GM18951 (cell line): ENCODE measurements at regions not wholly inside any gene's neighbourhood (a gene's known extent, or its start where the extent isn't known, plus 50 kb on each side); places are given as distances from the start of the nearest gene placed in this dataset.

Source experiments
- POLR2A ChIP-seq: IDR thresholded peaks from 4 replicates; pipeline ENCODE4 v1.6.1; 2011; ENCODE audit warnings: mild to moderate bottlenecking; ENCODE audit not compliant: insufficient read length, insufficient read depth; ENCODE audit errors: extremely low read depth
- in situ Hi-C: fragments of 300-500 bp; cut with MboI; formaldehyde crosslinking; loops from one replicate; pipeline ENCODE4 v1.12.0; 2022; ENCODE audit warnings: low sequenced_read_pairs, mixed read lengths, inconsistent platforms; ENCODE audit not compliant: unreplicated experiment

DNA sequence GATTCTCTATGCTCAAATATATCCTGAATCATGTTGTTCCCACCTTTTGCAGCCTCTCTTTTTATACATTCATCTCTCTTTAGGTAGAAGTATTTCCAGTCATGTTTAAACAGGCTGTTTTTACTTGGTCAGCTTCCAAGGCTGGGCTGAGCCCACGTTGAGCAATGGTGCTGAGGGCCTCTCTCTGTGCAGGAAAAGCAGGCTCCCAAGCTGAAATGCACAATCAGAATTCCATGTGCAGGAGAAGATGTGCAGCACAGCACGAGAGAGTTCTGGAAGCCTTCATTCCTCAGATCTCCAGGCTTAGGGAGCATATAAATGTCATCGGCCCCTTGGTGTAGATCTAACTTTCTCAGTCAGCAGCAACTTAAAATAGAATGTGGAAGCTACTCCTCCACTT, 588.5 kb downstream of the TNS3 start:
- TF ChIP-seq POLR2A, result no peak
- in situ Hi-C loops, result no loop called here

DNA sequence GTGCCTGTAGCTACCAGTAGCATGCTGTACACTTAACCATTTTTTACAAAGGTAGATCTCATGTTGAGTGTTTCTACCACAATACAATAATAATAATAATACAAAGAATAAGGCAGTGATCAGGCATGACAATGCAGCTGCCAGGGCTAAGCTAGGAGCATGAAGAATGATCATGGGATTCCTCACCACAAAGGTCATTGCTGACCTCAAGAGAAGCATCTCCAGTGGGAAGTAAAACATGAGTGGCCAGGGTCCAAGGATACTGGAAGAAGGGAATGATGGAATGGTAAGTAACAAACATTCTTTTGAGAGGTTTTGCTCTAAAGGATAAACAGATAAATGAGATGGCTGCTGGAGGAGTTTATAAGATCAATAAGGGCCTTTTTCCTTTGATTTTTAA, 591.1 kb downstream of the TNS3 start:
- TF ChIP-seq POLR2A, result no peak
- in situ Hi-C loops, result no loop called here

DNA sequence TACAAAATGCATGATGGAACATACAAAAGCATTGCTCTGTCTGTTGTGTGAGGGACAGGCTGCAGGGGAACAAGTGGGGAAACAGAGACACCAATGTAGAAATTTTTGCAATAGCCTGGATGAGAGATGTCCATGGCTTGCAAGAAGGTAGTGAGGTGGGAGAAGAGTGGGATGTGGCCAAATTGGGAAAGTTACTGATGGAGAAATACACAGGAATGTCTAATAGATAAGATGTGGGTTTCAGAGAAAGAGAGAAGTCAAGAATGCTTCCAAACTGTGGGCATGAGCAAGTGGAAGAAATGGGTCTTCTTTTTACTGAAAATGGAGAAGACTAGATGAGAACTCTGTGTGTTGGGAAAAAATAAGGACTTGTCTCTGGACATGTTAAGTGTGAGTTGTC, 592.7 kb downstream of the TNS3 start:
- in situ Hi-C loops, result no loop called here
- TF ChIP-seq POLR2A, result no peak

DNA sequence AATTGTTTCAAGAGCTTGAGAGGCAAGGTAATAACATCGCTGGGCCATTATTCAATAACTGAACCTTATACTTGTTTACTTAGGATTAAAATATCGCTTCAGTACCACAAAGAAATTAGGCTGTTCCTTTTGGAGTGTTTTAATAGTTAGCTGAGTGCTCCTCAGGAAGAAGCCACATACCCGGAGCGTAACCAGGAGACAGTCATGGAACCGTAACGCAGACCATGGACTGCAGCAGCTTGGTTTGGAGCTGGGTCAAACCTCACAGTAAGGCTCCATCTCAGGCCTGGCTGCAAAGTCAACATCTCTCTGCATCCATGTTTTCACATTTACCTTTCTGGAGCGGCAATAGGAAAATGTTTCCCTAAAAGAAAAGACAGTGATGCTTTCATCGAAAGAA, 599.0 kb downstream of the TNS3 start:
- no peak for TF ChIP-seq POLR2A
- in situ Hi-C loops, result no loop called here

DNA sequence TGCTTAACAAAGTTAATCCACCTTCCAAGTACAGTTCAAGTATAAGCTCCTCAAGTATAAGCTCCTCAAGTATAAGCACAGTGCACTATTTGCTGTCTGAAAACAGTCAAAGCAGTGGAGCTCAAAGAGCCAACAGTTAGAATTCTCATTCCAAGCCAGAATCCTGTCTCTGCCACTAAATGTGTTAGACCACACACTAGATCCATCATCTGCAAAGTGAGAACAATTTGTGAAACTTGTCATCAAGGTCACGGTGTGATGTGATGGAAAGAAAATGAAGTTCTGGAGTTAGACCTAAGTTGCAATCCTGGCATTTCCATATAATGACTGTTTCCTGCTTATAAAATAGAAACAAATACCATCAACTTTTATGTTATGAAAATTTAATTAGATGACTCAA, 602.5 kb downstream of the TNS3 start:
- no peak for TF ChIP-seq POLR2A
- in situ Hi-C loops, result no loop called here

DNA sequence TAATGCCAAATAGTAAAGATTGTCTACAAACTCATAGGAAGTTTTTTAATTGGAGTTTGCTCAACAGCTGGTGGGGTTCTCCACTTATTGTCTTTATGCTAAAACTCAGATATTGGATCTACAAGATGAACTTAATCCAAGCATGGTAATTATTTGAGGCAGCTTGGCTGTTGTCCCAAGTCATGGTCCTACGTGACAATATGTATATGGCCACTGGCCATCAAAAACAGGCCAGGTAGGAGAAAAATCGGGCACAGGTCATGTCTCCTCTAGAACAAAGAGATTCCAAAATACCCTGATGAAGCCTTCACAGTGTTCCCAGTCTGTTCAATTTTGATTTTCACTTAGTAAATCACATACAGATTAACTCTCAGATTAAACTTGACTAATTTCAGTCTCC, 606.4 kb downstream of the TNS3 start:
- in situ Hi-C loops, result no loop called here
- no peak for TF ChIP-seq POLR2A

DNA sequence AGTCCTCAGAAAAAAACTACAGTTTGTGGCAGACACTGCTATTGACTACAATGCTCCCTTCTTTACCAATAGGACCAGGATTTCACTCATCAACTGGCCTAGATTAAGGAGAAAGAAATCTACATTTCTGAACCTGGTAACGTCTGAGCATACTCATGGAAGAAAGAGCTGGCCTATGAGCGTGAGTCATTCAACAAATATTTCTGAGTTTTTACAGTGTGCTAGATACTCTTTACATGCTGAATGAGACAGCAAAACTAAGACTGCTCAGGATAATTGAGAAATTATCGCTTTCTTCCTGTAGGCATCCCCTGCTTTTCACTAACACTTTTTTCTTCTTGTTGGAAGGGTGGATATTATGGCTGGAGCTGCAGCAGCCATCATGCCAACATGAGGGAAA, 609.7 kb downstream of the TNS3 start:
- TF ChIP-seq POLR2A, result no peak
- in situ Hi-C loops, result no loop called here

DNA sequence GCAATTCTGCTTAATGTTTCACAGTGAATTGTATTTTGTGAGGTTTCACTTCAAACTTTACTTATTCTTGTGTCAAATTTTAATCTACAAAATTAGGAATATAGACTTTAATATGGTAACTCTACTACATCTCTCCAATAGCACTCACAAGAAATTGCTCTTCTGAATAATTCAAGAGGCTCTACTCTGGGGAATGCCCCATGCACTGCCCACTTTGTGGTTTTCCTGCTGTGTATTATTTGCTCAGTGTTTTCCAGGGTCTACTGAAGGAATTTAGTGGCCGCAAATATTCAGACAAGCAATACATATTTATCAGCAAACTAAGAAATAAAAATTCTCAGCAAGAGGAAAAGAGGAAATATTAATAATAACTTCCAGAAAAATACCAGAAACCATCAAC, 611.4 kb downstream of the TNS3 start:
- in situ Hi-C loops, result no loop called here

DNA sequence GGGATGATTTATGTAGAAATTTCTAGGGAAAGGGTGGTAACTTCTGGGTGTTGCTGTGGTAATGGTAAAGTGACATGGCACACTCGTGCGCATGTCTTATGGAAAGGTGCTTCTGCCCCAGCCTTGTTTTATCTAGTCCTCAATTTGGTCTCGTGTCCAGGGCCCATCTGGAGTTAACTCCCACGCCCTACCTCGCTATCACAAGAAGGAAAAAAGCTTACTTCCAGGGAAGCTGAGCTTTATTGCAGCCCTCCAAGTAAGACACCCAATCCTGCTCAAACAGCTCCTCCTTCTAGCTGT, 611.8 kb downstream of the TNS3 start:
- TF ChIP-seq POLR2A, result no peak

More for the DNA sequence above, 611.4 kb downstream of the TNS3 start:
- no peak for TF ChIP-seq POLR2A

DNA sequence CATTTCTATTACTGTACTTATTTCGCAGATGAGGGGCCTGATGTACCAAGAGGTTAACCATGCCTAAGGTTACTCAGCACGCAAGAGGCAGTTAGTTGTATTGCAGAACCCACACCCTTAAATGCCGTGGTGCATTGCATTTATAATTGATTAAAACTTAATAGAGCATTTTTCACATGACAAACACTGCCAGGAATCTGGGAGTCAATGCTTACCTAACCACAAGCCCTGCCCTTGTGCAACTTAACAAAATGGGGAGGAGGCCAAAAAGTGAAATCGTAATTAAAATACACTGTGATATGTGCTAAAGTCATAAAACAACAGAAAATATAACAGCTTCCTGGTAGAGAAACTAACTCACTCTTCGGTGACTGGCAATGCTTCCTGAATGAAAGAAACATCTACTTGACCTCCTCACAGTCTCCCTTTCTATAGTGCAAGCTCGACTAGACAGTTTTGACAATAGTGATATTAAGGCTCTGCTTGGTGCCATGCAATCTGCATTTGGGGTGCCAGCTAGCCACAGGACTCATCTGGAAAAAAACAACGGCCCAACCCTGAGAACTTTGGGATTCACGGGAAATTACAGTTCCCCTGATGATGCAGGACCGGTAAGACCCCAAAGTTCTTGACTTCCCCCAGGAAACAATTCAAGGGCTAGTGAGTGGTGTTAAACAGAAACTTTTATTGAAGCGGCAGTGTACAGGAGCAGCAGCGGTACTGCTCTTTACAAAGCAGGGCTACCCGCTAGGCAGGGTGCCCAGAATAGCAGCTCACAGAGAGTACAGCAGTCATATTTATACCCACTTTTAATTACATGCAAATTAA, 612.4 kb downstream of the TNS3 start:
- in situ Hi-C loops, result no loop called here
- TF ChIP-seq POLR2A, result no peak

More for the DNA sequence above, 611.8 kb downstream of the TNS3 start:
- in situ Hi-C loops, result no loop called here

DNA sequence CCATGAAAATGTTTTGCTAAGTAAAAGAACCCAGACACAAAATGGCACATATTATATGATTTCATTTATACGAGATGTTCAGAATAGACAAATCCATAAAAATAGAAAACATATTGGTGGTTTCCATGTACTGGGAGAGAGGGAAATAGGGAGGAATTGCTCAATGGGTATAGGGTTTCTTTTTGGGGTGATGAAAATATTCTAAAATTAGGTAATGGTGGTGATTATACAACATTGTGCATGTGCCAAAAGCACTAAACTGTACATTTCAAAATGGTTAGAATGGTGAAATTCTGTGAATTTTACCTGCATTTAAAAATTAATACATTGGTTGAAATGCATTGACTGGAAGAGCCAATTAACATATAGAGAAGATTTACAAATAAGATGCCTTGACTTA, 613.9 kb downstream of the TNS3 start:
- TF ChIP-seq POLR2A, result no peak
- in situ Hi-C loops, result no loop called here

DNA sequence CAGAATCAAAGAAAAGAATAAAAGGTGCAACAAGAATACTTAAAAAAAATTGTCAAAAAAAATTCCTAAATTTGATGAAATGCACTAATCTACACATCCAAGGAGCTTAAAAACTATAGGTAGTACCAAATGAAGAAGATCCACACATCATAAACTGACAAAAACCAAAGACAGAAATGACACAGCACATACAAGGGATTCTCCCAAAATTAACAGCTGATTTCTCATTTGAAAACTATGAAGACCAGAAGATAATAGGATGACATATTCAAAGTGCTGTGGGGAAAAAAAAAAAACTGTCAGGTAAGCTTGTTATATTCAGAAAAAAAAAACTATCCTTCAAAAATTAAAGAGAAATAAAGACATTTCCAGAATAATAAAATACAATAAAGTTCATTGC, 618.2 kb downstream of the TNS3 start:
- TF ChIP-seq POLR2A, result no peak
- in situ Hi-C loops, result no loop called here

DNA sequence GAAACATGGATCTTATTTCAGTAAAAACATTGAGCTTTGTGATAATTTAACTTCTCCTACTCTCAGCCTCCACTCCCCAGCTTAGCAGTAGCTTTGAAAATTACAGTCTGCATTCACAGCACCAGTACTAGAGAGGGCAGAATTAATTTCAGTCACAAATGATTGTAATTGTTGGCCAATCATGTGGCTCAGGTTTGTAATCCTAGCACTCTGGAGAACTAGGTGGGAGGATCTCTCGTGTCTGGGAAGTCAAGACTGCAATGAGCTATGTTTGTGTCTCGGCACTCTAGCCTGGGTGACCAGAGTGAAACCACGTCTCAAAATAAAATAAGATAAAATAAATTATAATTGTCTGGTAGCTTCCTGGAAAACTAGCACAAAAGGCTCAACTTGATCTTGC, 620.9 kb downstream of the TNS3 start:
- in situ Hi-C loops, result no loop called here

DNA sequence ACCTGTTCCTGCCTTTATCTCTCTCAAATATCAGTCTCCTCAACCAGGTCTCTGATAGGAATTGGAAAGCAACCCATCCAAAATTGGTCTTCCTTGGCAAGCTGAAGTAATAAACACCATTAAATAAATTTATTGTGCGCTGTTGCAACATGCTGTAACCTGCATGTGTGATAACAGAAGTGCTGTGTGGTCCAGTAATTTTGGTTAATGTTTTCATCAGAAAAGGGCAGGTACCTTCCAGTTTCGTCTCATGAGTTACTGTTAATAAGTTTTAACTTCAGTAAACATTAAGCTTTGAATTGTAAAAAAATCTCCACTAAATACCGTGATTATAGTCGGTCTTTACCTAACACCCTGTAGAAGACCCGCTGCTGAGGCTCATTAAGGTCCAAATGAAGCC, 624.7 kb downstream of the TNS3 start:
- no peak for TF ChIP-seq POLR2A

More for the DNA sequence above, 620.9 kb downstream of the TNS3 start:
- TF ChIP-seq POLR2A, result no peak

DNA sequence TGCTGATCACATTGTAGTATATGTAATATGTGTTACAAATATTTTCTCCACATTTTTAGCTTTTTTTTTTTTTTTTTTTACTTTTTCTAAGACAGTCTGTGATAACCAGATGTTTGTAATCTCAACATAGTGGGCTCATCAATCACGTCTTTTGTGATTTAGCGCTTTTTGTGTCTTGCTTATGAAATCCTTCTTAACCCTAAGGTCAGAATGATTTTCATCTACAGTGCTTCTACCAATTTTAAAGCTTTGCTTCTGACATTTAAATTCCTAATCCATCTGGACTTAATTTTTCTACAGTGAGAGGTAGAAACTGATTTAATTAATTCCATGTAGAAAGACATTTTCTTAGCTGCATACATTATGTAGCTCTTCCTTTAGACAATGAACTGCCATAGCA, 626.4 kb downstream of the TNS3 start:
- in situ Hi-C loops, result no loop called here
- TF ChIP-seq POLR2A, result no peak

More for the DNA sequence above, 624.7 kb downstream of the TNS3 start:
- in situ Hi-C loops, result no loop called here
